Loucy (cell line): ENCODE measurements at regions not wholly inside any gene's neighbourhood (a gene's known extent, or its start where the extent isn't known, plus 50 kb on each side); places are given as distances from the start of the nearest gene placed in this dataset.

Source experiments
- H2AFZ ChIP-seq: fragments of 200-600 bp; sonication (generic); 2 replicates; pipeline ENCODE4 v1.6.0; 2016; ENCODE audit warnings: antibody characterized with exemption, mild to moderate bottlenecking, low read length, moderate library complexity
- H3F3A ChIP-seq: fragments of 200-600 bp; 2 replicates; pipeline ENCODE4 v1.6.0; 2016; ENCODE audit warnings: antibody characterized with exemption, low read depth, mild to moderate bottlenecking
- H3K27me3 ChIP-seq: fragments of 200-600 bp; sonication (generic); 2 replicates; pipeline ENCODE4 v1.6.1; 2014; ENCODE audit warnings: low read length, mild to moderate bottlenecking; ENCODE audit not compliant: insufficient read depth, poor library complexity, severe bottlenecking
- H3K36me3 ChIP-seq: fragments of 200-600 bp; sonication (generic); 2 replicates; pipeline ENCODE4 v1.6.1; 2016; ENCODE audit warnings: low read length; ENCODE audit not compliant: insufficient read depth
- H3K4me1 ChIP-seq: fragments of 200-600 bp; sonication (generic); 2 replicates; pipeline ENCODE4 v1.5.1; 2014; ENCODE audit warnings: low read length, mild to moderate bottlenecking; ENCODE audit not compliant: insufficient read depth, poor library complexity, severe bottlenecking
- H3K4me2 ChIP-seq: fragments of 200-600 bp; sonication (generic); 2 replicates; pipeline ENCODE4 v1.6.0; 2014; ENCODE audit warnings: antibody characterized with exemption, low read length, low read depth, mild to moderate bottlenecking; ENCODE audit not compliant: poor library complexity, severe bottlenecking
- H3K4me3 ChIP-seq: fragments of 200-600 bp; sonication (generic); 2 replicates; pipeline ENCODE4 v1.5.1; 2014; ENCODE audit warnings: low read length, mild to moderate bottlenecking, mixed read lengths; ENCODE audit not compliant: poor library complexity, severe bottlenecking
- H3K79me2 ChIP-seq: fragments of 200-600 bp; sonication (generic); 2 replicates; pipeline ENCODE4 v1.6.1; 2014; ENCODE audit warnings: low read length; ENCODE audit not compliant: insufficient read depth
- H3K9ac ChIP-seq: fragments of 200-600 bp; sonication (generic); 2 replicates; pipeline ENCODE4 v1.6.0; 2014; ENCODE audit warnings: mild to moderate bottlenecking, low read depth, low read length, moderate library complexity; ENCODE audit not compliant: poor library complexity, severe bottlenecking
- H3K9me2 ChIP-seq: fragments of 200-600 bp; sonication (generic); replicated peaks from 2 replicates; pipeline ENCODE4 v1.6.1; 2016; ENCODE audit warnings: low read depth, low read length, mixed read lengths
- H3K9me3 ChIP-seq: fragments of 200-600 bp; sonication (generic); 2 replicates; pipeline ENCODE4 v1.6.1; 2014; ENCODE audit warnings: mild to moderate bottlenecking, antibody characterized with exemption, low read length, low read depth; ENCODE audit not compliant: insufficient read depth
- H4K20me1 ChIP-seq: fragments of 200-600 bp; sonication (generic); 2 replicates; pipeline ENCODE4 v1.6.0; 2014; ENCODE audit warnings: antibody characterized with exemption, low read length, mild to moderate bottlenecking; ENCODE audit not compliant: insufficient read depth, poor library complexity, severe bottlenecking
- EZH2phosphoT487 ChIP-seq: fragments of 200-600 bp; IDR thresholded peaks from 2 replicates; pipeline ENCODE4 v1.6.1; 2018; ENCODE audit warnings: antibody characterized with exemption, mild to moderate bottlenecking, moderate library complexity, borderline replicate concordance
- TF ChIP-seq, protein P1 (sequence below): fragments of 200-600 bp; sonication (generic); conservative IDR thresholded peaks from 2 replicates; pipeline ENCODE4 v1.5.1; 2014; ENCODE audit warnings: mild to moderate bottlenecking, antibody characterized with exemption, low read length

DNA sequence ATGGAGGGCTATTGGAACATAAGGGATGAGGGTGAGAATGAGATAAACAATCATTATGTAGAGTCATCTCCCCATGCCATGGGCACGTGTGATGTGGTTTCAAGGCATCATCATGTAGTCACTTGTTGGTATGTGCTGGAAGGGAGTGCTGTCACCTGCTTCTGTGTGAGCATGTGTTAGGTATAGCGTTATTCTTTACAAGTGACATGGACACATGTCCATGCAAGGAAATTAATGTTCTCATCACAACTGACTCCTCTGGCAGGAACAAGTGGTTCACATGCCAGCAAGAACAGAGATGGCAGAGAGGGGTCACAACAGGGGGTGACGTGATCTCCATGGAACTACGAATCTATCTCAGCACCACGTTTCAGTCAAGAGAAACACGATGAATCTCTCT, 815.8 kb downstream of the BCL11B start:
- Histone ChIP-seq H3K9me2 (no peaks in the 10 kb centered on the region), H3K9me3 (no peaks in the 10 kb centered on the region), H3K36me3 (no peaks in the 10 kb centered on the region), H3K79me2 (no peaks in the 10 kb centered on the region), H2AFZ (no peak overlapping the region), H4K20me1 (no peaks in the 10 kb centered on the region), H3K9ac (no peak overlapping the region), H3F3A (no peaks in the 10 kb centered on the region), H3K4me1 (no peaks in the 10 kb centered on the region), H3K4me3 (no peak overlapping the region), H3K27me3 (no peaks in the 10 kb centered on the region), H3K4me2 (no peak overlapping the region)
- TF ChIP-seq, protein P1, sequence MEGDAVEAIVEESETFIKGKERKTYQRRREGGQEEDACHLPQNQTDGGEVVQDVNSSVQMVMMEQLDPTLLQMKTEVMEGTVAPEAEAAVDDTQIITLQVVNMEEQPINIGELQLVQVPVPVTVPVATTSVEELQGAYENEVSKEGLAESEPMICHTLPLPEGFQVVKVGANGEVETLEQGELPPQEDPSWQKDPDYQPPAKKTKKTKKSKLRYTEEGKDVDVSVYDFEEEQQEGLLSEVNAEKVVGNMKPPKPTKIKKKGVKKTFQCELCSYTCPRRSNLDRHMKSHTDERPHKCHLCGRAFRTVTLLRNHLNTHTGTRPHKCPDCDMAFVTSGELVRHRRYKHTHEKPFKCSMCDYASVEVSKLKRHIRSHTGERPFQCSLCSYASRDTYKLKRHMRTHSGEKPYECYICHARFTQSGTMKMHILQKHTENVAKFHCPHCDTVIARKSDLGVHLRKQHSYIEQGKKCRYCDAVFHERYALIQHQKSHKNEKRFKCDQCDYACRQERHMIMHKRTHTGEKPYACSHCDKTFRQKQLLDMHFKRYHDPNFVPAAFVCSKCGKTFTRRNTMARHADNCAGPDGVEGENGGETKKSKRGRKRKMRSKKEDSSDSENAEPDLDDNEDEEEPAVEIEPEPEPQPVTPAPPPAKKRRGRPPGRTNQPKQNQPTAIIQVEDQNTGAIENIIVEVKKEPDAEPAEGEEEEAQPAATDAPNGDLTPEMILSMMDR = no peak
- TF ChIP-seq EZH2phosphoT487 = no peak

DNA sequence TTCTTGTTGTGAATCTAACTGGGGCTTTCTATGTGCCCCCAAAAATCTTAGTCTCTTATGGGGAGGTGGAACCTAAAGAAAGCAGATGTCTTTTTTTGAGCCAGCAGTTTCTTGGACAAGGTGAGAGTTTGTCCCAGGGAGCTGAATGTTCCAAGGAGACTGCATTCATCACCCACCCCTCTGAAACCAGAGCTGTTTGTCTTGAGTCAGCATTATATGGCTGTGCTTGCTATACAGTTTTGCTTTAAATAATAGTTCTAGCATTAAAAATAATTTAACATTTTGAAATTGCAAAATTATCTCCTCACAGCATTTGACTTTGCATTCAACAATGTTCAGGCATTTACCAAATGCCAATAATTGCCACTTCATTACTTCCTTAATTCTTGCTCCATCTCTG, 813.3 kb downstream of the BCL11B start:
- Histone ChIP-seq H3K9me3 (no peaks in the 10 kb centered on the region), H4K20me1 (no peaks in the 10 kb centered on the region), H3K36me3 (no peaks in the 10 kb centered on the region), H3K9me2 (no peaks in the 10 kb centered on the region), H2AFZ (no peak overlapping the region), H3K27me3 (no peaks in the 10 kb centered on the region), H3F3A (no peaks in the 10 kb centered on the region), H3K79me2 (no peaks in the 10 kb centered on the region), H3K4me1 (no peaks in the 10 kb centered on the region), H3K4me2 (no peak overlapping the region), H3K9ac (no peak overlapping the region), H3K4me3 (no peak overlapping the region)
- TF ChIP-seq, protein P1 = no peak
- no peak for TF ChIP-seq EZH2phosphoT487

DNA sequence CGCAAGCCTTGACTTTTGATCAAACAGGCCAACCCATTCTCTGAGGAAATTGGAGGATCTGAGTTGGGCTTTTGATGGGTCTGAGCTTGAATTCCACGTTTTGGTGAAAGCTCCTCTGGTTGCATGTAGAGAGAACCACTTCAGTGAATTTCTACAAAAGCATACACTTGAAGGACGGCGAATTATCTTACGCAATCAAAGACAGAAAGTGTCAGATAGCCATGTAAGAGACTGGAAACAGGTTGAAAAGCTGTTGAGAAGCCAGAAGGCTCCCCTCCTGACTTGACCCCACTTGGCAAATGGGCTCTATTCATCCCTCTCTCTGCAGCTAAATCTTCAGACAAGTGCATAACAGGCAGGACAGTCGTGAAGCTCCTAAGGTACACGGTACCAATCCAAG, 809.1 kb downstream of the BCL11B start:
- no peaks in the 10 kb centered on the region for H3K36me3 ChIP-seq
- no peak overlapping the region for H3K9ac ChIP-seq
- no peak overlapping the region for H3K4me2 ChIP-seq
- H2AFZ ChIP-seq = no peak overlapping the region
- no peaks in the 10 kb centered on the region for H3K79me2 ChIP-seq
- no peaks in the 10 kb centered on the region for H3K27me3 ChIP-seq
- H3K4me3 ChIP-seq = no peak overlapping the region
- H3K9me3 ChIP-seq = no peaks in the 10 kb centered on the region
- TF ChIP-seq, protein P1 = no peak
- TF ChIP-seq EZH2phosphoT487 = no peak
- H4K20me1 ChIP-seq = no peaks in the 10 kb centered on the region
- no peaks in the 10 kb centered on the region for H3K4me1 ChIP-seq
- no peaks in the 10 kb centered on the region for H3K9me2 ChIP-seq
- H3F3A ChIP-seq = no peaks in the 10 kb centered on the region
